ENCODE measurements at regions not wholly inside any gene's neighbourhood (a gene's known extent, or its start where the extent isn't known, plus 50 kb on each side); places are given as distances from the start of the nearest gene placed in this dataset.

DNA sequence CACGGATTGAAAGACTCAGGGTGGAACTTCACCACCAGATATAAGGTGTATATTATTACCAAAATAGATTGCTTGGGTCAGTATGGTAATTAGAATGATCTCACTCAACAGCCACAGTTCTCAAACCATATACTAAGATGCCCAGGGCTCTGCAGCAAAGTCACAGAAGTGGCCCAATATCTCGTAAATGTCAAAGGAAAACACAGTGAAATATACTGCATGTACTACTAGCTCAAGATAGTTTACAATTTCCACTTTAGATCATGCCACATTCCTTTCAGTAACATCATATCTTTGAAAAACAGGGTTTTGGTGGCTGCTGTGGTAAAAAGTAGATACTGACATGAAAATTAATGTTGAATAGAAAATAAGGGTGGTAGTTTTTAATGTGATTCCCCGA lies 180.3 kb upstream of the ATP1B1 start:
- no peaks in the 10 kb centered on the region for H3K4me1 ChIP-seq (ENCODE audit: low read depth)
- no peaks in the 10 kb centered on the region for H3K9me3 ChIP-seq
- intact Hi-C loops (cut with DNase I, micrococcal nuclease) = no loop called here
- no peaks in the 10 kb centered on the region for H3K36me3 ChIP-seq (ENCODE audit: low read depth)
- no peak for DNase-seq
- no peak overlapping the region for H3K4me3 ChIP-seq
- ATAC-seq = no peak
- TF ChIP-seq, protein P1, sequence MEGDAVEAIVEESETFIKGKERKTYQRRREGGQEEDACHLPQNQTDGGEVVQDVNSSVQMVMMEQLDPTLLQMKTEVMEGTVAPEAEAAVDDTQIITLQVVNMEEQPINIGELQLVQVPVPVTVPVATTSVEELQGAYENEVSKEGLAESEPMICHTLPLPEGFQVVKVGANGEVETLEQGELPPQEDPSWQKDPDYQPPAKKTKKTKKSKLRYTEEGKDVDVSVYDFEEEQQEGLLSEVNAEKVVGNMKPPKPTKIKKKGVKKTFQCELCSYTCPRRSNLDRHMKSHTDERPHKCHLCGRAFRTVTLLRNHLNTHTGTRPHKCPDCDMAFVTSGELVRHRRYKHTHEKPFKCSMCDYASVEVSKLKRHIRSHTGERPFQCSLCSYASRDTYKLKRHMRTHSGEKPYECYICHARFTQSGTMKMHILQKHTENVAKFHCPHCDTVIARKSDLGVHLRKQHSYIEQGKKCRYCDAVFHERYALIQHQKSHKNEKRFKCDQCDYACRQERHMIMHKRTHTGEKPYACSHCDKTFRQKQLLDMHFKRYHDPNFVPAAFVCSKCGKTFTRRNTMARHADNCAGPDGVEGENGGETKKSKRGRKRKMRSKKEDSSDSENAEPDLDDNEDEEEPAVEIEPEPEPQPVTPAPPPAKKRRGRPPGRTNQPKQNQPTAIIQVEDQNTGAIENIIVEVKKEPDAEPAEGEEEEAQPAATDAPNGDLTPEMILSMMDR (IDR thresholded peaks at IDR 0.05) = no peak

DNA sequence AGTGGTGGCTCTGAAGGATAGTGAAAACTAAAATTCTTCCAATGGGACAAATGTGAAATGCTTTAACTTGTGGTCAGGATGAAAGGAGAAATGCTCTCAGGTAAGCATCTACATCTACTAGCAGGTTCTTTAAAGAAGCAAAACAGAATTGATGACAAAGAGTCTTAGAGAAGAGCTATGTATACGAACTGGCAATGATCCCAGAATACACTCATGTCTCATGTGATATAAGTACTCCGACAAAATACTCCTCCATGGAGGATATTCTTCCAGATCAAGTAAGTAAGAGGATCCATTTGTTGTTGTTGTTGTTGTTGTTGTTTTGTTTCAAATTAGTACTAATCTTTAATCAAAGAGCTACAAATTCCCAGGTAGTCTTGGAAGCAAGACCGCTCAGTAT lies 174.0 kb upstream of the ATP1B1 start:
- intact Hi-C loops (cut with DNase I, micrococcal nuclease) = no loop called here
- no peak for DNase-seq
- Histone ChIP-seq H3K4me3 (no peak overlapping the region), H3K4me1 (ENCODE audit: low read depth) (no peaks in the 10 kb centered on the region), H3K9me3 (no peaks in the 10 kb centered on the region), H3K36me3 (ENCODE audit: low read depth) (no peaks in the 10 kb centered on the region)
- TF ChIP-seq, protein P1 (IDR thresholded peaks at IDR 0.05) = no peak
- no peak for ATAC-seq

DNA sequence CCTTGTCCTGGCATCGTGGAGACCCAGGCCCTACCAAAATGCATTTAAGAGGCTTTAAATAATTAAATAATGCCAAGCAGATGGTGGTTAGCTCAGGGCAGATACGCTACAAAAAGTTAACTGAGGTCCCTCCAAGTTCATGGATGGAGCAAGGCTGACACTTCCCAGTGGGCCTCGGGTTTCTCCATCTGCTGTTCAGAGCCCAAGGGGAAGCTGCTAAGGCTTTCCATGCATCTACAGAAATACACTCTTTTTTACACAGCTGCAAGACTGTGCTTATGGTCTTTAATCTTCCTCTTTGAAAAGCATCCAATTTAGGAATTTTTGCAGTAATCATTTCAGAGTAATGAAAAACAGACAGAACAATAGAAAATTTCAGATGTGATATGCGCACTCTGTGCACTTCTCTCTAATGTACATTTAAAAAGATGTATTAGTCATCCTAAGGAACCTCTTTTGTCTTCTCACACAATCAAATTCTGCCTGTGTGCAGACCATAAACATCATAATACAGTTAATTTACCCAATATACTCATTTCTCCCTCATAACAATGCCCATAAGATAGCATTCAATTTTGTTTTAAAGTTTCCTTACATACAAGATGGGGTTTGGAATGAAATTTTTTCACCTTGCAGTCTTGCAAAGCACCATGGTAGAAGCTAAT lies 173.2 kb upstream of the ATP1B1 start:
- intact Hi-C loops (cut with DNase I, micrococcal nuclease) = no loop called here
- H3K9me3 ChIP-seq = no peaks in the 10 kb centered on the region
- DNase-seq = no peak
- no peak for ATAC-seq
- TF ChIP-seq, protein P1 (IDR thresholded peaks at IDR 0.05) = no peak
- H3K4me3 ChIP-seq = no peak overlapping the region
- no peaks in the 10 kb centered on the region for H3K36me3 ChIP-seq (ENCODE audit: low read depth)
- no peaks in the 10 kb centered on the region for H3K4me1 ChIP-seq (ENCODE audit: low read depth)

DNA sequence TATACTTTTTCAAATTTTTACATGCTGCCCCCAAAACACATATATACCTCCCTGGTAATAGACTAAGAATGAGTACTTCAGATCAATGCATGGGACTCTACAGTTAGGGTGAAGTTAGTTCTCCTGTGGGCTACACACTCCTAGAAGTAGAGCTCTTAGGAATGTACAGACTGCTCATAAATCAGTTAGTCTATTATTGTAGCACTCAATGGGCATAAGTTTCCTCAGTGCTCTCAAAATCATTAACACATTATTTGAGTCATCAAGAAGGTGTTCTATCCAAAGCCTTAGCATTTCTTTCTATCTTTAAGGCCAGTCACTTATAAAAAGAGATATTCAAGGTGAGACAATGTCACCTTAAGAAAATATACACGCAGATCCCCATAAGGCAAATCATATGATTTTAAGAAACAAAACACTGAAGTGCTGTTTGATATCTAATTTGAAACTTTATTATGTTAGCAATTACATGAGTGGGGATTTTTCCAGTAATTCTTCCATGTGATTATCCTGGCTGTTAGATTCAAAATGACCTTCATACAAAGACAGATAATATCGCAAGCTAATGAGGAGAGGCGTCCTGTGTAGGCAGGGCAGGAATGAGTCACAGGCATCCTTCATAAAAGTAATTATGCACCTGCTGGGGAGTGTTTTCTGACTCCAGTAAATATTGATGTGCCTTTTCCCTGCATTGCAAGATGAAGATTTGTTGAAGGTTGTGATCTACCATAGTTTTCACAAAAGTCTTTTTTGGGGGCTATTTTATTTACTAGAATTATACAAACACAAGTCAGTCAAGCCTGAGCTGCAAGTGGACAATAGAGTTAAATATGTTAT lies 167.2 kb upstream of the ATP1B1 start:
- H3K36me3 ChIP-seq (ENCODE audit: low read depth) = no peaks in the 10 kb centered on the region
- H3K4me1 ChIP-seq (ENCODE audit: low read depth) = no peaks in the 10 kb centered on the region
- intact Hi-C loops (cut with DNase I, micrococcal nuclease) = no loop called here
- DNase-seq (peak in 1 of 3 donors; percentile 52), ATAC-seq (peak; percentile 99)
- H3K9me3 ChIP-seq = no peaks in the 10 kb centered on the region
- TF ChIP-seq, protein P1 (IDR thresholded peaks at IDR 0.05) = no peak
- H3K4me3 ChIP-seq = no peak overlapping the region

DNA sequence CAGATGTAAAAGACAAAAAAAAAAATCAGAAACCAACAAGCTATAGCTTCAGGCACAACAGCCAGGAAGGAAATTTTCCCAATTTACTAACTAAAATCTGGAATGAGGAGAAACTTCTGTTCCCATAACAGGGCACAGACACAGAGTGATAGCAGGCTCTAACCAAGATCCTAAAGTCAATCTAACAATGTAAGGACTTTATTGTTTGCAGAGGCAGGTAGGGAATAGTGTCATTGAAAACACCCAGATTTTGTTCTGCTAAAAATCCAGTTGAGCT lies 166.6 kb upstream of the ATP1B1 start:
- H3K36me3 ChIP-seq (ENCODE audit: low read depth) = no peaks in the 10 kb centered on the region
- DNase-seq (no peak), ATAC-seq (peak; percentile 46)
- TF ChIP-seq, protein P1 (IDR thresholded peaks at IDR 0.05) = no peak
- no peak overlapping the region for H3K4me3 ChIP-seq
- intact Hi-C loops (cut with DNase I, micrococcal nuclease) = no loop called here
- no peaks in the 10 kb centered on the region for H3K9me3 ChIP-seq
- H3K4me1 ChIP-seq (ENCODE audit: low read depth) = no peaks in the 10 kb centered on the region

Data from mucosa of descending colon (tissue), 3 donors.